OCI-LY1 (cell line): ENCODE measurements at regions not wholly inside any gene's neighbourhood (a gene's known extent, or its start where the extent isn't known, plus 50 kb on each side); places are given as distances from the start of the nearest gene placed in this dataset.
"Not testable (repeated sequence)": the region's sequence is repeated elsewhere in the genome, so short reads cannot be mapped to it uniquely, and the experiment has no call there.

Experiments used
- H2AFZ ChIP-seq: fragments of 200-600 bp; sonication (generic), shearing (Covaris generic); 2 replicates; pipeline ENCODE4 v1.6.0; 2014; ENCODE audit warnings: antibody characterized with exemption, mild to moderate bottlenecking, low read length
- H3F3A ChIP-seq: fragments of 200-600 bp; sonication (generic), shearing (Covaris generic); 2 replicates; pipeline ENCODE4 v1.6.0; 2014; ENCODE audit warnings: mild to moderate bottlenecking, antibody characterized with exemption, low read length, moderate library complexity; ENCODE audit not compliant: insufficient read depth
- H3K27ac ChIP-seq: fragments of 200-600 bp; sonication (generic); 2 replicates; pipeline ENCODE4 v1.5.1; 2014; ENCODE audit warnings: low read length, mixed run types, mild to moderate bottlenecking, low read depth; ENCODE audit not compliant: poor library complexity, severe bottlenecking
- H3K27me3 ChIP-seq: fragments of 200-600 bp; sonication (generic); 2 replicates; pipeline ENCODE4 v1.6.0; 2014; ENCODE audit warnings: antibody characterized with exemption, mild to moderate bottlenecking, low read length, moderate library complexity; ENCODE audit not compliant: insufficient read depth
- H3K36me3 ChIP-seq: fragments of 200-600 bp; sonication (generic); 2 replicates; pipeline ENCODE4 v1.6.1; 2014; ENCODE audit warnings: mild to moderate bottlenecking, antibody characterized with exemption, low read length, moderate library complexity, mixed read lengths; ENCODE audit not compliant: insufficient read depth
- H3K4me1 ChIP-seq: fragments of 200-600 bp; sonication (generic); 2 replicates; pipeline ENCODE4 v1.5.1; 2014; ENCODE audit warnings: mild to moderate bottlenecking, low read length, moderate library complexity; ENCODE audit not compliant: insufficient read depth, severe bottlenecking
- H3K4me2 ChIP-seq: fragments of 200-600 bp; sonication (generic), shearing (Covaris generic); 2 replicates; pipeline ENCODE4 v1.6.1; 2014; ENCODE audit warnings: low read length
- H3K4me3 ChIP-seq: fragments of 200-600 bp; sonication (generic); 2 replicates; pipeline ENCODE4 v1.5.1; 2014; ENCODE audit warnings: low read length, low read depth, mild to moderate bottlenecking, mixed read lengths; ENCODE audit not compliant: poor library complexity, severe bottlenecking
- H3K79me2 ChIP-seq: fragments of 200-600 bp; shearing (Covaris generic); 2 replicates; pipeline ENCODE4 v1.6.1; 2016; ENCODE audit warnings: mixed run types, low read length, mixed read lengths; ENCODE audit not compliant: insufficient read depth
- H3K9ac ChIP-seq: fragments of 200-600 bp; sonication (generic), shearing (Covaris generic); 2 replicates; pipeline ENCODE4 v1.6.1; 2014; ENCODE audit warnings: mild to moderate bottlenecking, low read length, mixed read lengths
- H3K9me2 ChIP-seq: fragments of 200-600 bp; sonication (generic), shearing (Covaris generic); 2 replicates; pipeline ENCODE4 v1.6.1; 2014; ENCODE audit warnings: low read depth, mild to moderate bottlenecking, low read length, mixed read lengths
- H3K9me3 ChIP-seq: fragments of 200-600 bp; shearing (Covaris generic); 2 replicates; pipeline ENCODE4 v1.6.1; 2014; ENCODE audit warnings: low read length, mixed read lengths
- H4K20me1 ChIP-seq: fragments of 200-600 bp; sonication (generic), shearing (Covaris generic); 2 replicates; pipeline ENCODE4 v1.6.0; 2016; ENCODE audit warnings: mild to moderate bottlenecking, low read length; ENCODE audit not compliant: insufficient read depth
- CTCF ChIP-seq: fragments of 200-600 bp; sonication (generic), shearing (Covaris generic); IDR thresholded peaks from 2 replicates; pipeline ENCODE4 v1.5.1; 2017; ENCODE audit warnings: mild to moderate bottlenecking, antibody characterized with exemption, low read length, moderate library complexity, mixed read lengths
- EZH2 ChIP-seq: fragments of 200-600 bp; sonication (generic), shearing (Covaris generic); IDR thresholded peaks from 2 replicates; pipeline ENCODE4 v1.8.0; 2017; ENCODE audit warnings: borderline replicate concordance, mixed run types, mild to moderate bottlenecking, antibody characterized with exemption, low read length, moderate library complexity, mixed read lengths

GRCh38 chr9:102403514-102403913 is 591.6 kb upstream of the CYLC2 start:
- TF ChIP-seq CTCF = no peak
- TF ChIP-seq EZH2 = no peak
- H3K9ac ChIP-seq = no peak overlapping the region
- H3K79me2 ChIP-seq = no peaks in the 10 kb centered on the region
- H3K36me3 ChIP-seq = no peaks in the 10 kb centered on the region
- no peaks in the 10 kb centered on the region for H3K9me2 ChIP-seq
- no peaks in the 10 kb centered on the region for H3K9me3 ChIP-seq
- no peak overlapping the region for H3K4me2 ChIP-seq
- no peak overlapping the region for H3K27ac ChIP-seq
- H3K4me3 ChIP-seq = no peak overlapping the region
- H3F3A ChIP-seq = no peaks in the 10 kb centered on the region
- no peaks in the 10 kb centered on the region for H4K20me1 ChIP-seq
- no peaks in the 10 kb centered on the region for H3K27me3 ChIP-seq
- H2AFZ ChIP-seq = no peak overlapping the region
- no peaks in the 10 kb centered on the region for H3K4me1 ChIP-seq

GRCh38 chr9:102398205-102398604 is 596.9 kb upstream of the CYLC2 start:
- Histone ChIP-seq H3K4me1 (no peaks in the 10 kb centered on the region), H3K79me2 (no peaks in the 10 kb centered on the region), H3K27me3 (no peaks in the 10 kb centered on the region), H3K9me2 (no peaks in the 10 kb centered on the region), H3K9me3 (no peaks in the 10 kb centered on the region), H3K27ac (no peak overlapping the region), H3K4me3 (no peak overlapping the region), H3K4me2 (no peak overlapping the region), H3F3A (no peaks in the 10 kb centered on the region), H2AFZ (no peak overlapping the region), H3K36me3 (no peaks in the 10 kb centered on the region), H4K20me1 (no peaks in the 10 kb centered on the region), H3K9ac (no peak overlapping the region)
- TF ChIP-seq CTCF (no peak), EZH2 (no peak)

GRCh38 chr9:102385620-102386019 is 609.5 kb upstream of the CYLC2 start:
- H3K9me3 ChIP-seq, H3K27ac ChIP-seq, H2AFZ ChIP-seq, H4K20me1 ChIP-seq, H3K27me3 ChIP-seq, H3K4me1 ChIP-seq, H3K9me2 ChIP-seq, H3K79me2 ChIP-seq, H3F3A ChIP-seq, H3K4me2 ChIP-seq, H3K36me3 ChIP-seq, H3K4me3 ChIP-seq, H3K9ac ChIP-seq: not testable (repeated sequence)

- H3K4me3 ChIP-seq = no peak overlapping the region
- H3K9me2 ChIP-seq = no peaks in the 10 kb centered on the region
- no peaks in the 10 kb centered on the region for H3K4me1 ChIP-seq
- H3K27me3 ChIP-seq = no peaks in the 10 kb centered on the region
- no peak overlapping the region for H3K4me2 ChIP-seq
- H3K79me2 ChIP-seq = no peaks in the 10 kb centered on the region
- H3K27ac ChIP-seq = no peak overlapping the region
- H3K36me3 ChIP-seq = no peaks in the 10 kb centered on the region
- no peaks in the 10 kb centered on the region for H4K20me1 ChIP-seq
- H3F3A ChIP-seq = no peaks in the 10 kb centered on the region
- TF ChIP-seq CTCF = no peak
- no peak for TF ChIP-seq EZH2
- H2AFZ ChIP-seq = no peak overlapping the region
- no peak overlapping the region for H3K9ac ChIP-seq
- no peaks in the 10 kb centered on the region for H3K9me3 ChIP-seq
Measured at GRCh38 chr9:102362470-102363132, 624.2 kb upstream of the GRIN3A start.
